Fibroblast of lung (primary cell): ENCODE measurements at regions not wholly inside any gene's neighbourhood (a gene's known extent, or its start where the extent isn't known, plus 50 kb on each side); places are given as distances from the start of the nearest gene placed in this dataset.

Experiments used
- EZH2 ChIP-seq: IDR thresholded peaks from 2 replicates; pipeline ENCODE4 v1.5.1; 2012; ENCODE audit warnings: low read length, control low read depth, mild to moderate bottlenecking; ENCODE audit errors: missing control alignments
- TF ChIP-seq, protein P1 (sequence below), 2 donors: IDR thresholded peaks in 1 of 2; conservative IDR thresholded peaks in 1 of 2; 1 replicate in 1 of 2; 2 replicates in 1 of 2; pipeline ENCODE4 v1.5.1; 2011 to 2012; ENCODE audit warnings: low read length in 2 of 2, control low read depth in 1 of 2, inconsistent platforms in 1 of 2, low read depth in 1 of 2, mild to moderate bottlenecking in 1 of 2

DNA sequence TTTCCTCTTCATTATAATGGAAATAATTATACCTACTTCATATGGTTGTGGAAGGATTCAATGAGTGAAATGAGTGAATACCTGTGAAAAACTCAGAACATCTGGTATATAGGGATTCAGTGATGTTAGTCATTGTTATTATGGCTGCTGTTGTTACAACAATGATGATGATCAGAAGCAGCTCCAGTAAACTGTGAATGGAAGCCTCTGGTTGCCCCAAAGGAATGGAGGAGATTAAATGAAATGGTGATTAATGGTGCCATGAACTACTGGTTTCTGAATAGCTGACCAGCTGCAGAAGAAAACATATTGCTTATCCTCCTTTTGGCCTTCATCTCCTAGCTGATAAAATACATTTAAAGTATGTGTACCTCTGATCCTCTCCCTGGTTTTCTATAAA lies 372.0 kb downstream of the ARHGEF28 start:
- TF ChIP-seq, protein P1, sequence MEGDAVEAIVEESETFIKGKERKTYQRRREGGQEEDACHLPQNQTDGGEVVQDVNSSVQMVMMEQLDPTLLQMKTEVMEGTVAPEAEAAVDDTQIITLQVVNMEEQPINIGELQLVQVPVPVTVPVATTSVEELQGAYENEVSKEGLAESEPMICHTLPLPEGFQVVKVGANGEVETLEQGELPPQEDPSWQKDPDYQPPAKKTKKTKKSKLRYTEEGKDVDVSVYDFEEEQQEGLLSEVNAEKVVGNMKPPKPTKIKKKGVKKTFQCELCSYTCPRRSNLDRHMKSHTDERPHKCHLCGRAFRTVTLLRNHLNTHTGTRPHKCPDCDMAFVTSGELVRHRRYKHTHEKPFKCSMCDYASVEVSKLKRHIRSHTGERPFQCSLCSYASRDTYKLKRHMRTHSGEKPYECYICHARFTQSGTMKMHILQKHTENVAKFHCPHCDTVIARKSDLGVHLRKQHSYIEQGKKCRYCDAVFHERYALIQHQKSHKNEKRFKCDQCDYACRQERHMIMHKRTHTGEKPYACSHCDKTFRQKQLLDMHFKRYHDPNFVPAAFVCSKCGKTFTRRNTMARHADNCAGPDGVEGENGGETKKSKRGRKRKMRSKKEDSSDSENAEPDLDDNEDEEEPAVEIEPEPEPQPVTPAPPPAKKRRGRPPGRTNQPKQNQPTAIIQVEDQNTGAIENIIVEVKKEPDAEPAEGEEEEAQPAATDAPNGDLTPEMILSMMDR (conservative IDR thresholded peaks at IDR 0.05 in 1 of 2, IDR thresholded peaks at IDR 0.05 in 1 of 2; ENCODE audit: low read depth in 1 of 2, low read length in 2 of 2) = no peak
- TF ChIP-seq EZH2 = no peak
